IPS-18a (cell line): ENCODE measurements at regions not wholly inside any gene's neighbourhood (a gene's known extent, or its start where the extent isn't known, plus 50 kb on each side); places are given as distances from the start of the nearest gene placed in this dataset.

Source experiments
- H3K27ac ChIP-seq: one replicate; pipeline ENCODE4 v1.5.1; 2013; ENCODE audit warnings: low read length
- H3K27me3 ChIP-seq: one replicate; pipeline ENCODE4 v1.6.1; 2013; ENCODE audit warnings: mild to moderate bottlenecking, low read length; ENCODE audit not compliant: control insufficient read depth, insufficient read depth
- H3K36me3 ChIP-seq: one replicate; pipeline ENCODE4 v1.6.1; 2013; ENCODE audit warnings: low read depth, low read length; ENCODE audit not compliant: control insufficient read depth
- H3K4me1 ChIP-seq: one replicate; pipeline ENCODE4 v1.6.1; 2013; ENCODE audit warnings: low read depth, low read length; ENCODE audit not compliant: control insufficient read depth
- H3K4me3 ChIP-seq: one replicate; pipeline ENCODE4 v1.5.1; 2013; ENCODE audit warnings: low read length
- H3K9ac ChIP-seq: one replicate; pipeline ENCODE4 v1.6.1; 2013; ENCODE audit warnings: mild to moderate bottlenecking, low read length, moderate library complexity
- H3K9me3 ChIP-seq: one replicate; pipeline ENCODE4 v1.6.1; 2013; ENCODE audit warnings: low read depth, low read length; ENCODE audit not compliant: control insufficient read depth

DNA sequence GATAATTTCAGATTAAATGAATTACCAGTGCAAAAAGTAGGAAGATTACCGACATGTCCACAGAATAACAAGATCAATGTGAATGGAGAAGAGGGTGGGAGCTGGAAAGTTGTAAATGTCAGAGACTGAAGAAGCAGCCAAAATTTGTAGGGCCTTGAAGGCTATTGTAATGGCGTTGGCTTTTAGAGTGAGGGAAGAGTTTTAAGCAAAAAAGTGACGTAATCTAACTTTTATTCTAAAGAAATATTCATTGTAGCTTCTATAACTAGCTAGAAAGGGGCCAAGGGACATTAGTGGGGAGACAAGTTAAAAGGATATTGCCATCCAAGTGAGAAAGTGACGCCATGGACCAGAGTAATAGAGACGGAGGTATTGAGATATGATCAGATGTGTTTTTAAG is 63.3 kb upstream of the PCDH7 start:
- no peak overlapping the region for H3K4me3 ChIP-seq
- H3K4me1 ChIP-seq: no peaks in the 10 kb centered on the region
- no peaks in the 10 kb centered on the region for H3K9me3 ChIP-seq
- H3K9ac ChIP-seq: no peak overlapping the region
- H3K27ac ChIP-seq: no peak overlapping the region
- no peaks in the 10 kb centered on the region for H3K36me3 ChIP-seq
- H3K27me3 ChIP-seq: no peaks in the 10 kb centered on the region

DNA sequence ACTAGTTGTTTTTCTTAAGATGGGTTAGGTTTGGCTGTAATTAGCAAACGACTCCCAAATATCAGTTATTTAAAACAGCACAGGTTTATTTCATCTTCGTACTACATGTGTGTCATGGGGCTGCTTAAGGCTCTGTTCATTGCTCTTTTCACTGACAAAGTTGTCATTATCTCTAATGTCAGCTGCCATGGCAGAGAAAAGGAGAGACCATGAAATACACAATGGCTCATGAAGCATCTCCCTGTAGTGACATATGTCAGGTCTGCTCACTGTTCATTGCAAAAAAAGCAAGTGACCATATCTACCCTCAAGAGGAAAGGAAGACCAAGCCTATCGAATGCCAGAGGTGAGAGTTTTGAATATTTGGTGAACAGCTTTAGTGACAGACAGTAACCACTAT is 52.2 kb upstream of the PCDH7 start:
- Histone ChIP-seq H3K4me1 (no peaks in the 10 kb centered on the region), H3K4me3 (no peak overlapping the region), H3K27me3 (no peaks in the 10 kb centered on the region), H3K36me3 (no peaks in the 10 kb centered on the region), H3K9me3 (no peaks in the 10 kb centered on the region), H3K27ac (no peak overlapping the region), H3K9ac (no peak overlapping the region)

DNA sequence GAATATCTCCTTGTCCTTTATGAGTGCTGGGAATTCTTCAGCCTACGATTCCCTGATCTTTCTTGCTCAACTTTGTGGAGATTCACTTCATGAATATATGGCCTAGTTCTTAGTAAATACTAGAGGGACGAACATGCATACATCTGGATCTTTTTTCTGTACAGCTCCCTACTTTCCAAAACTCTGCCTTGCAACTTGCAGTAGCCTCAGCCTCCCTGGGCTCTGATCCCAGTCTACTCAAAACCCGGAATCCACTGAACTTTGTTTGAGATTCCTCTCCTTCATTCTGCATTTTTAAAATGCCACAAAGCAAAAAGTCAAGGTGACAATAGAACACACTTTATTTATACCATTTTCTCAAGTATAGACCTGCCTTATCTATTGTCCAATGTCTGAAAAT is 50.0 kb upstream of the PCDH7 start:
- Histone ChIP-seq H3K9ac (no peak overlapping the region), H3K27me3 (no peaks in the 10 kb centered on the region), H3K36me3 (no peaks in the 10 kb centered on the region), H3K4me1 (no peaks in the 10 kb centered on the region), H3K27ac (no peak overlapping the region), H3K4me3 (no peak overlapping the region), H3K9me3 (no peaks in the 10 kb centered on the region)
